ENCODE measurements at regions not wholly inside any gene's neighbourhood (a gene's known extent, or its start where the extent isn't known, plus 50 kb on each side); places are given as distances from the start of the nearest gene placed in this dataset.

GRCh38 chr17:77772899-77773358, 185.6 kb upstream of the TNRC6C start:
- intact Hi-C loops (cut with DNase I) = loop anchor here (10.0 kb wide), 1 partner anchor 242 kb away; no protein-coding TSS in a partner anchor
- H3K27me3 ChIP-seq = no peaks in the 10 kb centered on the region
- TF ChIP-seq CTCF (IDR thresholded peaks at IDR 0.05) = no peak
- no peak for TF ChIP-seq POLR2AphosphoS5 (IDR thresholded peaks at IDR 0.05; ENCODE audit: insufficient read depth in 1 of 2, low read depth in 1 of 2)
- no peak for TF ChIP-seq POLR2A (IDR thresholded peaks at IDR 0.05)

GRCh38 chr17:77774182-77774581, 184.3 kb upstream of the TNRC6C start:
- Histone ChIP-seq H3K4me3 (no peak overlapping the region), H3K36me3 (no peaks in the 10 kb centered on the region), H3K27ac (no peak overlapping the region), H3K27me3 (no peaks in the 10 kb centered on the region), H3K4me1 (peaks cover 8% of the 10 kb centered on the region), H3K9me3 (no peaks in the 10 kb centered on the region)
- intact Hi-C loops (cut with DNase I) = loop anchor here (10.0 kb wide), 1 partner anchor 241 kb away; no protein-coding TSS in a partner anchor
- DNase-seq (ENCODE audit: extremely low spot score in 2 of 2) = no peak
- no peak for TF ChIP-seq POLR2AphosphoS5 (IDR thresholded peaks at IDR 0.05; ENCODE audit: insufficient read depth in 1 of 2, low read depth in 1 of 2)
- no peak for TF ChIP-seq CTCF (IDR thresholded peaks at IDR 0.05)
- TF ChIP-seq POLR2A (IDR thresholded peaks at IDR 0.05) = no peak

More at GRCh38 chr17:77772899-77773358, 185.6 kb upstream of the TNRC6C start:
- no peak for DNase-seq (ENCODE audit: extremely low spot score in 2 of 2)
- Histone ChIP-seq H3K9me3 (no peaks in the 10 kb centered on the region), H3K27ac (no peak overlapping the region), H3K4me3 (no peak overlapping the region), H3K36me3 (no peaks in the 10 kb centered on the region), H3K4me1 (no peaks in the 10 kb centered on the region)

GRCh38 chr17:77778636-77779489, 179.6 kb upstream of the TNRC6C start:
- Histone ChIP-seq H3K4me1 (peaks cover 24% of the 10 kb centered on the region), H3K27me3 (no peaks in the 10 kb centered on the region), H3K4me3 (no peak overlapping the region), H3K27ac (peak overlapping the region; percentile 45), H3K36me3 (no peaks in the 10 kb centered on the region), H3K9me3 (no peaks in the 10 kb centered on the region)
- TF ChIP-seq POLR2A (IDR thresholded peaks at IDR 0.05) = no peak
- TF ChIP-seq POLR2AphosphoS5 (IDR thresholded peaks at IDR 0.05; ENCODE audit: insufficient read depth in 1 of 2, low read depth in 1 of 2) = no peak
- no peak for TF ChIP-seq CTCF (IDR thresholded peaks at IDR 0.05)
- no peak for DNase-seq (ENCODE audit: extremely low spot score in 2 of 2)
- intact Hi-C loops (cut with DNase I) = loop anchor here (10.0 kb wide), 1 partner anchor 236 kb away; no protein-coding TSS in a partner anchor

GRCh38 chr17:77779711-77780539, 178.6 kb upstream of the TNRC6C start:
- no peak for TF ChIP-seq CTCF (IDR thresholded peaks at IDR 0.05)
- peak in 1 of 2 donors; percentile 13 for TF ChIP-seq POLR2AphosphoS5 (IDR thresholded peaks at IDR 0.05; ENCODE audit: insufficient read depth in 1 of 2, low read depth in 1 of 2)
- TF ChIP-seq POLR2A (IDR thresholded peaks at IDR 0.05) = no peak
- Histone ChIP-seq H3K36me3 (no peaks in the 10 kb centered on the region), H3K27ac (peak overlapping the region; percentile 45), H3K27me3 (no peaks in the 10 kb centered on the region), H3K9me3 (no peaks in the 10 kb centered on the region), H3K4me3 (no peak overlapping the region), H3K4me1 (peaks cover 24% of the 10 kb centered on the region)
- DNase-seq (ENCODE audit: extremely low spot score in 2 of 2) = no peak
- intact Hi-C loops (cut with DNase I) = loop anchor here (10.0 kb wide), 1 partner anchor 235 kb away; no protein-coding TSS in a partner anchor

Measured in vagina (tissue), 2 donors.